ENCODE measurements at regions not wholly inside any gene's neighbourhood (a gene's known extent, or its start where the extent isn't known, plus 50 kb on each side); places are given as distances from the start of the nearest gene placed in this dataset.

DNA sequence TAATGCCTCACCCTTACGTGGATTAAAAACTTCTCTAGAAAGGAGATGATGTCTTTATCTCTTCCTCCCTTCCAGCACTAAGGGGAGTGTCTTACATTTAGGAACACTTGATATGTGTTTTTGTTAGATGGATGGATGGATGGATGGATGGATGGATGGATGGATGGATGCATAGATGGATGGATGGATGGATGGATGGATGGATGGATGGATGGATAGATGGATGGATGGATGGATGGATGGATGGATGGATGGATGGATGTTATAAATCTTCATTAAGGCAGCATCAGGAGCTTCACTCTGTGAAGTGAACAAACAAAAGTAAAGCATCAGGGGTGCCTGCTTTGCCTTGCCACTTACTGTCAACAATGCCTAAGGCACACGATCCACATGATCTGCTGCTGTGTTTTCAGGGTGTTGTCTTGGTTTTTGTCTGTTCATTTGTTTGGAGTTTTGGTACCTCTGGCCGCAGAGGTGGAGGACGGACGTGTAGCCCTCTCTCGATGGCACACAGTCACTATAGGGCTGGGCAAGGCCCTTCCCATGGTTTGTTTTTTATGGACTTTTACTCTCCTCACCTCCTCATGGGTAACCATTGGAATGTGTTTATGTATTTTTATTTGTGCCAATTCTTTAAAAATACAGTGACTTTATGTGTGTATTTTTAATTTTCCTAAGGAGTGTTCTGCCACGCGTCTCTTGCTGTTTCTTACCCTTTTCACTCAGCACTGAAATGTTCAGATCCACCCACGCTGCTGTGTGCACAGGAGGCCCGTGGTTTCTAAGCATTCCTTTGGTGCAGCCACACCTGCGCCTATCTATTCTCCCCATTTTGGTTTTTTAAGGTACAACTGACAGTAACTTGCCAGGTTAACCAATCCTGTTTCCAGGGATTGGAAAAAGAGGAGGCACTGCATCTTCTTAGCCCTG is 91.8 kb upstream of the ENPP6 start:
- H3K27ac Mint-ChIP-seq (ENCODE audit: low read depth, unreplicated experiment), result no peak overlapping the region
- no peak for DNase-seq (ENCODE audit: unreplicated experiment)
- H3K27me3 Mint-ChIP-seq (ENCODE audit: insufficient read depth, unreplicated experiment), result no peaks in the 10 kb centered on the region
- H3K9me3 Mint-ChIP-seq (ENCODE audit: unreplicated experiment), result no peaks in the 10 kb centered on the region
- H3K4me1 Mint-ChIP-seq (ENCODE audit: insufficient read depth, unreplicated experiment), result peaks cover 15% of the 10 kb centered on the region
- CTCF ChIA-PET, result interaction anchor here (0.7 to 1.3 kb wide), 2 partner anchors 21 to 121 kb away, joined by 3 read pairs; no protein-coding TSS in a partner anchor
- BruUV-seq (replicated peaks), result no TSS peak
- POLR2A ChIA-PET, result interaction anchor here (1.3 kb wide), 1 partner anchor 19 kb away, joined by 5 read pairs; no protein-coding TSS in a partner anchor
- H3K36me3 Mint-ChIP-seq (ENCODE audit: insufficient read depth, unreplicated experiment), result peaks cover 7% of the 10 kb centered on the region
- H3K4me3 Mint-ChIP-seq (ENCODE audit: unreplicated experiment), result no peak overlapping the region
- TF ChIP-seq, protein P1, sequence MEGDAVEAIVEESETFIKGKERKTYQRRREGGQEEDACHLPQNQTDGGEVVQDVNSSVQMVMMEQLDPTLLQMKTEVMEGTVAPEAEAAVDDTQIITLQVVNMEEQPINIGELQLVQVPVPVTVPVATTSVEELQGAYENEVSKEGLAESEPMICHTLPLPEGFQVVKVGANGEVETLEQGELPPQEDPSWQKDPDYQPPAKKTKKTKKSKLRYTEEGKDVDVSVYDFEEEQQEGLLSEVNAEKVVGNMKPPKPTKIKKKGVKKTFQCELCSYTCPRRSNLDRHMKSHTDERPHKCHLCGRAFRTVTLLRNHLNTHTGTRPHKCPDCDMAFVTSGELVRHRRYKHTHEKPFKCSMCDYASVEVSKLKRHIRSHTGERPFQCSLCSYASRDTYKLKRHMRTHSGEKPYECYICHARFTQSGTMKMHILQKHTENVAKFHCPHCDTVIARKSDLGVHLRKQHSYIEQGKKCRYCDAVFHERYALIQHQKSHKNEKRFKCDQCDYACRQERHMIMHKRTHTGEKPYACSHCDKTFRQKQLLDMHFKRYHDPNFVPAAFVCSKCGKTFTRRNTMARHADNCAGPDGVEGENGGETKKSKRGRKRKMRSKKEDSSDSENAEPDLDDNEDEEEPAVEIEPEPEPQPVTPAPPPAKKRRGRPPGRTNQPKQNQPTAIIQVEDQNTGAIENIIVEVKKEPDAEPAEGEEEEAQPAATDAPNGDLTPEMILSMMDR (IDR thresholded peaks at IDR 0.05; ENCODE audit: unreplicated experiment), result no peak
- intact Hi-C loops (cut with micrococcal nuclease), result no loop called here

DNA sequence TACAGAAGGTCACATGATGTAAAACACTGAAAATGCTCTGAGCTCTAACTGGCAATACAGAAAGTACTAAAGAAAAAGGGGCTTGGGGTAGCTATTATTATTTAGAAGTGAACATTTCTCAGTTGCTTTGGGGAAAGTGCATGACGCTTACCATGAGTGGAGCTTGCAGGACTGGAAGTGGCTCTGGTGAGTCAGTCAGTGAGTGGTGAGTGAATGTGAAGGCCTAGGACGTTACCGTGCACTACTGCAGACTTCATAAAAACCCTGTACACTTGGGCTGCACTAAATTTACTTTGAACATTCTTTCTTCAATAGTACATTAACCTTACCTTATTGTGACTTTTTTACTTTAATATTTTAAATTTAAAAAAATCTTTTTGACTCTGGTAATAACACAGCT is 89.3 kb upstream of the ENPP6 start:
- Mint-ChIP-seq H3K36me3 (ENCODE audit: insufficient read depth, unreplicated experiment) (peaks cover 7% of the 10 kb centered on the region), H3K4me3 (ENCODE audit: unreplicated experiment) (no peak overlapping the region), H3K27me3 (ENCODE audit: insufficient read depth, unreplicated experiment) (no peaks in the 10 kb centered on the region), H3K27ac (ENCODE audit: low read depth, unreplicated experiment) (no peak overlapping the region), H3K9me3 (ENCODE audit: unreplicated experiment) (peaks cover 14% of the 10 kb centered on the region), H3K4me1 (ENCODE audit: insufficient read depth, unreplicated experiment) (peaks cover 15% of the 10 kb centered on the region)
- BruUV-seq (replicated peaks), result no TSS peak
- TF ChIP-seq, protein P1 (IDR thresholded peaks at IDR 0.05; ENCODE audit: unreplicated experiment), result no peak
- DNase-seq (ENCODE audit: unreplicated experiment), result no peak
- intact Hi-C loops (cut with micrococcal nuclease), result no loop called here
- CTCF ChIA-PET, result interaction anchor here (0.6 to 1.8 kb wide), 3 partner anchors 20 to 69 kb away, joined by 3 to 7 read pairs (median 3); no protein-coding TSS in a partner anchor
- POLR2A ChIA-PET, result interaction anchor here (1.2 to 2.4 kb wide), 3 partner anchors 13 to 78 kb away, joined by 5 to 6 read pairs (median 5); no protein-coding TSS in a partner anchor

DNA sequence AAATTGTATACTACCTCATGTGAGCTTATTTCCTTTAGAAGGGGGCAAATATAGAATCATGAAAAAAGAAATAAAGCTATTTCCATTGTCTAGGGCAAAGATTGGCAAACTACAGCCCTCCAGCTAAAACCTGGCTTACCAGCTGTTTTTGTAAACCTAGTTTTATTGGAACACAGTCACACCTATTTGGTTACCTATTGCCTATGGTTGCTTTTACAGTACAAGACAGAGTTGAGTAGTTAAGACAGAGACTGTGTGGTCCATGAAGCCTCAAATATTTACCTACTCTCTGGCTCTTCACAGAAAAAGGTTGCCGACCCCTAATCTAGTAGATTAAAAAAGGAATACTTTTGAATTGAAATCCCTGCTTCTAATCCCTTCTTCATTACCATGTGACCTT is 88.8 kb upstream of the ENPP6 start:
- ChIA-PET POLR2A (interaction anchor here (1.2 to 2.4 kb wide), 3 partner anchors 14 to 78 kb away, joined by 5 to 6 read pairs (median 5); no protein-coding TSS in a partner anchor), CTCF (interaction anchor here (0.6 to 1.8 kb wide), 3 partner anchors 21 to 68 kb away, joined by 3 to 7 read pairs (median 3); no protein-coding TSS in a partner anchor)
- peaks cover 7% of the 10 kb centered on the region for H3K36me3 Mint-ChIP-seq (ENCODE audit: insufficient read depth, unreplicated experiment)
- no peak overlapping the region for H3K4me3 Mint-ChIP-seq (ENCODE audit: unreplicated experiment)
- no TSS peak for BruUV-seq (replicated peaks)
- TF ChIP-seq, protein P1 (IDR thresholded peaks at IDR 0.05; ENCODE audit: unreplicated experiment), result no peak
- intact Hi-C loops (cut with micrococcal nuclease), result no loop called here
- no peak overlapping the region for H3K27ac Mint-ChIP-seq (ENCODE audit: low read depth, unreplicated experiment)
- H3K27me3 Mint-ChIP-seq (ENCODE audit: insufficient read depth, unreplicated experiment), result no peaks in the 10 kb centered on the region
- peaks cover 14% of the 10 kb centered on the region for H3K9me3 Mint-ChIP-seq (ENCODE audit: unreplicated experiment)
- no peak for DNase-seq (ENCODE audit: unreplicated experiment)
- peaks cover 15% of the 10 kb centered on the region for H3K4me1 Mint-ChIP-seq (ENCODE audit: insufficient read depth, unreplicated experiment)

DNA sequence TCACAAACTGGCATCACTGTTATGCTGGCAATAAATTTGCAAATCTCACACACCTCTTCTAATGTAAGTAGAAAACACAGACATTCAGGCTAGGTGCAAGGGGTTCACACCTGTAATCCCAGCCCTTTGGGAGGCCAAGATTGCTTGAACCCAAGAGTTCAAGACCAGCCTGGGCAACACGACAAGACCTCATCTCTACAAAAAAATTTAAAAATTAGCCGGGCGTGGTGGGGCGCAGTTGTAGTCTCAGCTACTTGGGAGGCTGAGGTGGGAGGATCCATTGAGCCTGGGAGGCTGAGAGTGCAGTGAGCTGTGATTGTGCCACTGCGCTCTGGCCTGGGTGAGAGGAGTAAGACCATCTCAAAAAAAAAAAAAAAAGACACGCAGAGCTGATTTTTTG is 83.1 kb upstream of the ENPP6 start:
- POLR2A ChIA-PET, result interaction anchor here (1.0 kb wide), 1 partner anchor 174 kb away, joined by 3 read pairs; no protein-coding TSS in a partner anchor
- Mint-ChIP-seq H3K4me3 (ENCODE audit: unreplicated experiment) (no peak overlapping the region), H3K9me3 (ENCODE audit: unreplicated experiment) (peaks cover 14% of the 10 kb centered on the region), H3K27me3 (ENCODE audit: insufficient read depth, unreplicated experiment) (no peaks in the 10 kb centered on the region), H3K27ac (ENCODE audit: low read depth, unreplicated experiment) (no peak overlapping the region), H3K4me1 (ENCODE audit: insufficient read depth, unreplicated experiment) (no peaks in the 10 kb centered on the region), H3K36me3 (ENCODE audit: insufficient read depth, unreplicated experiment) (no peaks in the 10 kb centered on the region)
- no peak for DNase-seq (ENCODE audit: unreplicated experiment)
- TF ChIP-seq, protein P1 (IDR thresholded peaks at IDR 0.05; ENCODE audit: unreplicated experiment), result no peak
- CTCF ChIA-PET, result interaction anchor here (0.6 kb wide), 2 partner anchors 75 to 1081 kb away, joined by 3 read pairs; no protein-coding TSS in a partner anchor
- intact Hi-C loops (cut with micrococcal nuclease), result no loop called here
- BruUV-seq (replicated peaks), result no TSS peak

All from MCF 10A (cell line).